Endodermal cell (in vitro differentiated cells): ENCODE measurements at regions not wholly inside any gene's neighbourhood (a gene's known extent, or its start where the extent isn't known, plus 50 kb on each side); places are given as distances from the start of the nearest gene placed in this dataset.

Experiments
- DNase-seq: peaks from one replicate; pipeline ENCODE4 v3.0.0-alpha.2; 2017
- H3K27ac ChIP-seq: 2 replicates; pipeline ENCODE4 v1.5.1; 2013; ENCODE audit warnings: mild to moderate bottlenecking, low read depth, low read length, moderate library complexity
- H3K27me3 ChIP-seq: 2 replicates; pipeline ENCODE4 v1.6.1; 2013; ENCODE audit warnings: mild to moderate bottlenecking, low read length, moderate library complexity; ENCODE audit not compliant: insufficient read depth, control insufficient read depth, poor library complexity, severe bottlenecking
- H3K36me3 ChIP-seq: 2 replicates; pipeline ENCODE4 v1.7.0; 2013; ENCODE audit warnings: mild to moderate bottlenecking, low read length, moderate library complexity; ENCODE audit not compliant: control insufficient read depth, insufficient read depth
- H3K4me1 ChIP-seq: one replicate; pipeline ENCODE4 v1.7.0; 2013; ENCODE audit warnings: low read length; ENCODE audit not compliant: control insufficient read depth, insufficient read depth
- H3K4me3 ChIP-seq: 2 replicates; pipeline ENCODE4 v1.5.1; 2013; ENCODE audit warnings: mild to moderate bottlenecking, low read length, moderate library complexity
- H3K9ac ChIP-seq: 2 replicates; pipeline ENCODE4 v1.6.1; 2013; ENCODE audit warnings: mild to moderate bottlenecking, low read length, moderate library complexity; ENCODE audit not compliant: poor library complexity, severe bottlenecking; ENCODE audit errors: extremely low read depth
- H3K9me3 ChIP-seq: 2 replicates; pipeline ENCODE4 v1.6.1; 2013; ENCODE audit warnings: mild to moderate bottlenecking, low read length, moderate library complexity; ENCODE audit not compliant: control insufficient read depth
- H3K27ac Mint-ChIP-seq: 2 replicates; pipeline ENCODE4 v1.8.0; 2020; ENCODE audit warnings: mixed read lengths
- H3K27me3 Mint-ChIP-seq: 2 replicates; pipeline ENCODE4 v1.8.0; 2021; ENCODE audit warnings: mild to moderate bottlenecking, mixed read lengths; ENCODE audit not compliant: insufficient read depth
- H3K36me3 Mint-ChIP-seq: 2 replicates; pipeline ENCODE4 v1.8.0; 2020; ENCODE audit warnings: low read depth, mixed read lengths
- H3K4me1 Mint-ChIP-seq: 2 replicates; pipeline ENCODE4 v1.8.0; 2020; ENCODE audit warnings: mixed read lengths
- H3K4me3 Mint-ChIP-seq: 2 replicates; pipeline ENCODE4 v1.8.0; 2020; ENCODE audit warnings: mild to moderate bottlenecking, moderate library complexity, mixed read lengths
- H3K9me3 Mint-ChIP-seq: 2 replicates; pipeline ENCODE4 v1.8.0; 2020; ENCODE audit warnings: mild to moderate bottlenecking, mixed read lengths
- CTCF ChIP-seq: fragments of 200-600 bp; sonication (generic); conservative IDR thresholded peaks from 2 replicates; pipeline ENCODE4 v1.5.0; 2021; ENCODE audit warnings: antibody characterized with exemption, mild to moderate bottlenecking
- WGBS, 2 experiments: methylation state at CpG; one replicate each; pipeline versions ENCODE4 v1.1.5 to v1.1.7; 2013; ENCODE audit warnings: missing lambda C conversion rate in 2 of 2, mixed read lengths in 1 of 2; ENCODE audit not compliant: insufficient coverage in 1 of 2, insufficient read length in 1 of 2; 5-methylcytosine and 5-hydroxymethylcytosine counted together

GRCh38 chr3:95037097-95037496, 974.2 kb downstream of the NSUN3 start:
- peak overlapping the region; percentile 36 for H3K27ac Mint-ChIP-seq
- no peaks in the 10 kb centered on the region for H3K27me3 Mint-ChIP-seq
- H3K4me1 ChIP-seq, result peaks cover 9% of the 10 kb centered on the region
- no peaks in the 10 kb centered on the region for H3K36me3 ChIP-seq
- H3K9me3 ChIP-seq, result peaks cover 14% of the 10 kb centered on the region
- no peak overlapping the region for H3K27ac ChIP-seq
- H3K36me3 Mint-ChIP-seq, result no peaks in the 10 kb centered on the region
- no peak overlapping the region for H3K4me3 ChIP-seq
- peak; percentile 43 for DNase-seq
- H3K27me3 ChIP-seq, result no peaks in the 10 kb centered on the region
- H3K9ac ChIP-seq, result no peak overlapping the region
- 91 to 96% methylated on average over 4 to 5 of the region's 5 CpGs for WGBS, 2 experiments
- H3K4me3 Mint-ChIP-seq, result no peak overlapping the region
- no peak for TF ChIP-seq CTCF
- peaks cover 34% of the 10 kb centered on the region for H3K4me1 Mint-ChIP-seq
- peaks cover 12% of the 10 kb centered on the region for H3K9me3 Mint-ChIP-seq

- 93 to 100% methylated on average over 1 of the region's 3 CpGs for WGBS, 2 experiments
- Mint-ChIP-seq H3K4me3 (no peak overlapping the region), H3K9me3 (peaks cover 12% of the 10 kb centered on the region)
Observed at GRCh38 chr3:95037927-95038326, 975.1 kb downstream of the NSUN3 start.

GRCh38 chr3:95044101-95044500, 981.2 kb downstream of the NSUN3 start:
- no peak for TF ChIP-seq CTCF
- H3K4me1 ChIP-seq, result no peaks in the 10 kb centered on the region
- DNase-seq, result no peak
- no peaks in the 10 kb centered on the region for H3K4me1 Mint-ChIP-seq
- no peaks in the 10 kb centered on the region for H3K27me3 ChIP-seq
- H3K27ac ChIP-seq, result no peak overlapping the region
- H3K36me3 Mint-ChIP-seq, result no peaks in the 10 kb centered on the region
- no peak overlapping the region for H3K27ac Mint-ChIP-seq
- H3K9me3 ChIP-seq, result no peaks in the 10 kb centered on the region
- H3K9ac ChIP-seq, result no peak overlapping the region
- H3K4me3 Mint-ChIP-seq, result no peak overlapping the region
- no peaks in the 10 kb centered on the region for H3K9me3 Mint-ChIP-seq
- 66 to 89% methylated on average over 2 of the region's 2 CpGs for WGBS, 2 experiments
- no peak overlapping the region for H3K4me3 ChIP-seq
- H3K36me3 ChIP-seq, result no peaks in the 10 kb centered on the region
- H3K27me3 Mint-ChIP-seq, result no peaks in the 10 kb centered on the region

More at GRCh38 chr3:95037927-95038326, 975.1 kb downstream of the NSUN3 start:
- DNase-seq, result peak; percentile 33
- no peaks in the 10 kb centered on the region for H3K27me3 Mint-ChIP-seq
- Histone ChIP-seq H3K4me3 (no peak overlapping the region), H3K4me1 (peaks cover 9% of the 10 kb centered on the region), H3K9me3 (peaks cover 14% of the 10 kb centered on the region), H3K9ac (no peak overlapping the region), H3K27ac (no peak overlapping the region), H3K27me3 (no peaks in the 10 kb centered on the region), H3K36me3 (no peaks in the 10 kb centered on the region)
- no peaks in the 10 kb centered on the region for H3K36me3 Mint-ChIP-seq
- TF ChIP-seq CTCF, result no peak
- H3K27ac Mint-ChIP-seq, result no peak overlapping the region
- H3K4me1 Mint-ChIP-seq, result peaks cover 34% of the 10 kb centered on the region
